ENCODE measurements at regions not wholly inside any gene's neighbourhood (a gene's known extent, or its start where the extent isn't known, plus 50 kb on each side); places are given as distances from the start of the nearest gene placed in this dataset.

DNA sequence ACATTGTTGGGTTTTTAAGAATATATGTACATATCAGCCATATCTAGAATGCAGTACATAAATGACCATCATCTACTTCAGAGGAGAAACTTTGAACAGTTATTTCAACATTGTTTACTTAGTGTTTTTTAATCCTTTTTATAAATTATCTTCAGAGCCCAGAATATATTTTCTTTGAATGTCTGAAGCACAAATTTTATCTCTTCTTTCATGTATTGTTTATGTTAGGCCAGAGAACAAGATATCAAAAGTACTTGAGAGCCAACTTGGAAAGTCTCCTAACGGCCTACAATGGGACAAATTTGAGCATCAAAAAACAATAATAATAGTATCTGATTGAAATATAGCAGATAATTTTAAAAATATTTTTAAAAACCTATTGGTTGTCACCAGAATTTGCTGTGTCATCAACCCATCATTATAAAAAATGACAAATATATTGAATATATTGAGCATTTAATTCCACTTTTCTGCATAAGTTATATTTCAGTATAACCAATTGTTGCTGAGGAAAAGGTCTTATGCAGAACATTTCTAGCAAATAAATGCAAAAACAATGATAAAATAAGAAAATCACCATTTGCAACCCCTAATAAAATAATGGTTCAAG lies 67.5 kb upstream of the CCNG1 start:
- DNase-seq = no peak

DNA sequence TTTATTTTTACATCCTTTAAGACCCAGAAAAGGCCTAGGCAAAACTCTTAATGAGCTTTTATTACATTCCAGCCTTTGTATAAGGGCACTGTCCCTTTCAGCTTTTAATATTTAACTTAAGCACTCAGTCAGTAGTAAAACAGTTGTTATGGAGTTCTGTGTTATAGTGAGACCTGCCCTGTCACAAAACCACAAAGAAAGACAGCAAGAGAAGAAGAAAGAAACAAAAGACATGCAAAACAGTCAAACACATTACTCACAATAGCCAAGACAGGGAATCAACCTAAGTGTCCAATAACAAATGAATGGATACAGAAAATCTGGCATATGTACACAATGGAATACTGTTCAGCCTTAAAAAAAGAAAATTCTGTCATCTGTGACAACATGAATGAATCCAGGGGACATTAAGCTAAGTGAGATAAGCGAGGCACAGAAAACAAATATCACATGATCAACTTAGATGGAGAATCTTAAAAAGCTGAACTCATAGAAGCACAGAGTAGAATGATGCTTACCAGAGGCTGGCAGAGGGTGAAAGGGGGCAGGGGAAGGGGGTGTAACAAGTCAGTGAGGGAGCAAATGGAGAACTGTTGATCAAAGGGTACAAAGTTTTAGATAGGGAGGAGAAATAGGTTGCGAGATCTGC lies 63.8 kb upstream of the CCNG1 start:
- DNase-seq = no peak

DNA sequence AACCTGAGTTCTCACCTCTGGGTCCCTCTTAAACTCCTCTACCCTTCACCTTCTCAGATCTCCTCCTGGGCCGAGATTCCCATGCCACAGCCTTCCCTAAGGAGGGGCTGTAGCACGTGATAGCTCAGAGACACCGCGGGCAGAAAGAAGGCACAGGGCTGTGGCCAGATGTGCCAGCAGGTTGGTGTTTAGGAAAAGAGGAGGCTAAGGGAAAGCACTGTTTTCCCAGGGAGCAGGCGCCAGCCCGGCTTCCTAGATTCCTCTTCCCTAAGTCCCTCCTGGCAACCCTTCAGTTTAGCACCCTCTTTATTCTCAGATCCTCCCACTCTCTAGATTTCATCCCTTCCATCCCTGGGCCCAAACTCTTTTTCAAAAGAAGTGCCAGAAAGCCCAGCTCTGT lies 59.4 kb upstream of the CCNG1 start:
- DNase-seq = no peak

DNA sequence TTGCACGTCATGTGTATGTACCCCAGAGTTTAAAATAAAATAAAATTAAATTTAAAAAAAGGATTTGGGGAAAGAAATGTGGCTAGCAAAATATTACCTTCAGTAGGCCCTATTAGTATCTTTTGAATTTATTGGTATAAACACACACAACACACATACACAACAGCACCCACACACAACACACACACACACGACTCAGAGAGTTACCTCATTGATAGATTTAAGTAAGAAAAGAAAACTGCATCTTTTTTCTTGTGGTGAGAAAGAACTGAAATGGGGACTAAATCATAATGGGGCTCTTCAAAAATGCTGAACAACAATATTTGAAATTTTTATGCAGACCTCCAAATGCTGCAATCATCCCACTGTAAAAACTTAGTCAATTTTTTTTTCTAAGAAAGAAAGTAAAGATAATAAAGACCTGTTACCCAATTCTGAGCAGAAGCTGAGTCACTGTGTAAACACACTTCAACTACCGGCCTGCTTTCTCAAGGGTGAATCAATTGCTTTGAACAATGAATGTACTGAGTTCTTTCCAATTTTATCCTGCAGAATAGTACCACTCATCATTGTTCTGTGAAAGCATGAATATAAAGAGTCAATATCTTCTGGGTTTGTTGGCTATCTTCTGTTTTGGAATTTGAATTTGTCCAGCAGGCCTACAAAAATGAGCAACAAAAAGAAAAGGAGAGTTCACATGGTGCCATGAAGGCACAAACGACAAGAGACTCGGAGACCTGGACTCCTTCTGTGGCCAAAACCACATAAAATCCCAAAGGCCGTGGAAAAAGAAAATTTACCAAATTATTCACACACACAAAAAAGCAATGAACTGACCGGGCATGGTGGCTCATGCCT lies 57.9 kb upstream of the CCNG1 start:
- DNase-seq = no peak

DNA sequence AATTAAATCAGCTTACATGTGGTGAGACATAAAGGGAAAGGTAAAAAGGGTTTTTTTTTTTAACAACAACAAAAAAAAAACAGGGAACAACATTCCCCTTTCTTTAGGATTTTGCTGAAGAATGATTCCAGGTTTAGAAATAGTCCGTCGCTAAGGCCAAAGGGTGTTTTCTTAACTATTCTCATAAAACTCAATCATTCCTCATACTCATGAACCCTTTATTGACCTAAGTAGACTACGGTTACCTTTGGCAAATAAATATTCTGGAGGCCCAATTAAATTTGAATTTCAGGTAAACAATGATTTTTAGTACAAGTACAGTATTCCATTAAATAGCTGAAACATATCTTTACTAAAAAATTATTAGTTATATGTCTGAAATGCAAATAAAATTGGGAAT lies 55.6 kb upstream of the CCNG1 start:
- DNase-seq = no peak

DNA sequence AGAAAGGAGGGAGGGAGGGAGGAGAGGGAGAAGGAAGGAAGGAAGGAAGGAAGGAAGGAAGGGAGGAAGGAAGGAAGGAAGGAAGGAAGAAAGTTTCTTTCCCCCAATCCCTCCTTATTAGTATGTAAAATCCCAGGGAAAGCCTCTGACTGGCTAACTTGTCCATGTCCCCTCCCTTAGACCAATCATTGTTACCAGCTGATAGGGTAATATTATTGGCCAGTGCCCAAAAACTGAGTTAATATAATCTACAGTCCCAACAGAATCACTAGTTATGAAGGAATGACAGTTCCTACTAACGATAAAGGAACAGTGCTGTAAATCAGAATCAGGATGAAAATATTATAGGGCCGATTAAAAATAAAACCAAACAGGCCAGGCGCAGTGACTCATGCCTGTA lies 53.6 kb upstream of the CCNG1 start:
- DNase-seq = no peak

- no peak for DNase-seq
Observed at GRCh38 chr5:163384669-163385068, 52.7 kb upstream of the CCNG1 start.

DNA sequence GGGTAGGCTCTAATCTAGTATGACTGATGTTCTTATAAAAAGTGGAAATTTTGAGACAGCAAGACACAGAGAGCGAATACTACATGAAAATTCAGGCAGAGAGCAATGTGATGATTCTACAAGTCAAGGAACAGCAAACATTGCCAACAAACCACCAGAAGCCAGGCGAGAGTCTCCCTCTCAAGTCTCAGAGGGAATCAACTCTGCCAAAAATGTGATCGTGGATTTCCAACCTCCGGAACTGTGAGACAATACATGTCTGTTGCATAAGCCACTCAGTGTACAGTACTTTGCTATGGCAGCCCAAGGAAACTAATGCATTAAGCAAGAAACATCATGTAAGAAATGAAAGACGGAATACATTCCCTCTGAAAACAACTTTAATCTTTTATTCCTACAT lies 52.1 kb upstream of the CCNG1 start:
- DNase-seq = no peak

GRCh38 chr5:163385824-163386223 lies 51.6 kb upstream of the CCNG1 start:
- DNase-seq = no peak

GRCh38 chr5:163386352-163386751 lies 51.0 kb upstream of the CCNG1 start:
- DNase-seq = no peak

DNA sequence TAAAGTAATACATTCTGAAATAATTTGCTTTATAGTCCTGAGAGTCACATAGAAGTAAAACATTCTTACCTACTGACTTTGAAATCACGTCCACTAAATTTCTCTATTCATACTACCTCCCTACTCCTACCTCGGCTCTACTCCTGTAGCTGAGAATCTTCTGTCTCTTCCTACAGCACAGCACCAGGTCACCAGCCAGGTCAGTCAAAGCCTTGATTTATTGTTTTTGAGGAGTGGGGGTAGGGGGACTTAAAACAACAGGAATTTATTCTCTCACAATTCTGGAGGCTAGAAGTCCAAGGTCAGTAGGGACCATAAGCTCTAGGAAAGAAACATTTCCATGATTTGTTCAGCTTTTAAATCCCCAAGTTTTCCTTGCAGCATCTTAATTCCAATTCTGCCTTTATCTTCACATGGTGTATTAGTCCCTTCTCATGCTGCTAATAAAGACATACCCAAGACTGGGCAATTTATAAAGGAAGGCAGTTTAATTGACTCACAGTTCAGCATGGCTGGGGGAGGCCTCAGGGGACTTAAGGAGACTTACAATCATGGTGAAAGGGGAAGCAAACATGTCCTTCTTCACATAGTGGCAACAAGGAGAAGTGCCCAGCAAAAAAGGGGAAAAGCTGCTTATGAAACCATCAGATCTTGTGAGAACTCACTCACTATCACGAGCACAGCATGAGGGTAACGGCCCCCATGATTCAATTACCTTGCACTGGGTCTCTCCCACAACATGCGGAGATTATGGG lies 49.6 kb upstream of the CCNG1 start:
- DNase-seq = no peak

Data from NCI-H510A treated with DMSO at 0.1 percent for 48 hours (cell line).